ENCODE measurements at regions not wholly inside any gene's neighbourhood (a gene's known extent, or its start where the extent isn't known, plus 50 kb on each side); places are given as distances from the start of the nearest gene placed in this dataset.
"Not testable (repeated sequence)": the region's sequence is repeated elsewhere in the genome, so short reads cannot be mapped to it uniquely, and the experiment has no call there.

DNA sequence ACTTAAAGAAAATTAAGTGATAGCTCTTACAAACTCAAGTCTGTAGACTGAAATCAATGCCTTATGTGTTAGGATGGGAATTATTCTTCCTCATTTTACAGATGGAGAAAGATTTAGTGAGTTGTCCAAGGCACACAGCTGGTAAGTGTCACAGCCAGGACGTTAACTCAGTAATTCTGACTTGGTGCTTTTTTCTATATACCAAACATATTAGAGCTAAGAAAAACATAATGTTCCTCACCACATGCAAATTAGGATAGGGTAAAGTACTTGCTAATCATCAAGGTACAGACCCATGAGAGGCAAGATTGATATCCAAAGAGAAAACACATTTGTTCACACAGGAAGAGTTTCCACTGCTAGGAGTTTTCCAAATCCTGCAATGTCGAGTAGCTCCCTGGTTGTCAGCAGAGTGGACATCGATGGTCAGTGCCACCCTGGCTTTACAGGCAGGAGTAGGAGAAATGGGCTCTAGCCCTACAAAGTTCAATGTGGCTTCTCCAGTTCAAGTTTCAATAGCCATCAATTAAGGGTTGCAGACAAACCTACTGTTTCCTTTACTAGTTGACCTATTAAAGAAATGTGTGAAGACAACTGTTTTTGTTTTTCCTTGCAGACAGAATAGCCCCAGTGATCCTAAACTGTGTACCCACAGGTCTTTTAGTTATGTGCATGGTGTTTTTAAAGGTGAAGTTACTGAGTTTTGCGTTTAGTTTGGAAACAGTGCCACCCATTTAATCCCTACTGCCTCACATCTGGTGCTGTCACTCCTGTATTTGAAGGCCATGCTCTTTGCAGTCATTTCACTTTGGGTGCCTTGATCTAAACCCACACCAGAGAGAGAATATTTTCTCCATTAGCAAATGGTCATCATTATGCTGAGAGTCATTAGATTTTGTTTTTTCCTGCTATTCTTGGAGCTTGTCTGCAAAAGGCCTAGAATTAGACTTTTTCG is 460.8 kb upstream of the SMARCA2 start:
- no peak for DNase-seq (ENCODE audit: low spot score)

DNA sequence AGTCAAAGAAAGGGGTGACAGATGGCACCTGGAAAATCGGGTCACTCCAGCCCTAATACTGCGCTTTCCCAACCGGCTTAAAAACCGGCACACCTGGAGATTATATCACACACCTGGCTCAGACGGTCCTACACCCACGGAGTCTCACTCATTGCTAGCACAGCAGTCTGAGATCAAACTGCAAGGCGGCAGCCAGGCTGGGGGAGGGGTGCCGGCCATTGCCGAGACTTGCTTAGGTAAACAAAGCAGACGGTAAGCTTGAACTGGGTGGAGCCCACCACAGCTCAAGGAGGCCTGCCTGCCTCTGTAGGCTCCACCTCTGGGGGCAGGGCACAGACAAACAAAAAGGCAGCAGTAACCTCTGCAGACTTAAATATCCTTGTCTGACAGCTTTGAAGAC is 456.5 kb upstream of the SMARCA2 start:
- DNase-seq (ENCODE audit: low spot score) = not testable (repeated sequence)

- no peak for DNase-seq (ENCODE audit: low spot score)
Observed at GRCh38 chr9:1575939-1576338, 439.2 kb upstream of the SMARCA2 start.

DNA sequence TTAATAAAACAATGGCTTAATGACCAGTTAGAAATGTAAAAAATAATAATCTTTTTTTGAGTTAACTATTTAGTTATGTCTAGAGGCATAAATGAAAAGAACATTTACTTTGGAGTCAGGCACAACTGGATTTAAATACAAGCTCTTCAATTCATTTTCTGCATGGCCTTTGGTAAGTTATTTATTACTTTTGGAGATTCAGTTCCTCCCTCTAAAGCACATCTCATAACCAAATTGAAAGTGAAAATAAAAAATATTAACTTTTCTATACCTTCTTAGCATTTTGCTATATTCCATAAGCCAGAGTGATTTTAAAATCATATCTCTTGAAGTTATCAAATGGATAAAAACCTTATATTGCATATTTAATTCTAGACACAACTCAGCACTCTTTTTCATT is 434.9 kb upstream of the SMARCA2 start:
- DNase-seq (ENCODE audit: low spot score) = no peak

- DNase-seq (ENCODE audit: low spot score) = no peak
Observed at GRCh38 chr9:1581926-1582325, 433.2 kb upstream of the SMARCA2 start.

DNA sequence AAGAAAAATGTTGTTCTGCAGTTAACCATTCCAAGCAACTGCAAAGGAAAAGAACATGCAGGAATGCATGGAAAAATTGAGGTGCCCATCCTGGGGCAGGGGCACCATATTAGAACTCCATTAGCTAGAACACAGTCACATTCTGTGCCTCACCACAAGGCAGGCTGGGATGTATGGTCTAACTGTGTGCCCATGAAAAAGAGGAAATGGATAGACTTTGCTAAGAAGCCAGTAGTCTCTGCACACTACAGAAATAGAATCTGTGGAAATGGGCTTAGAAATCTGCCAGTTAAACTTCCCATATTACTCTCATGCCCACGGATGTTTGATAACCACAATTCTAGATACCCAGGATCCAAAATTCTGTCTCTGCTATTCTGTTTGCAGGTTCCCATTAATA is 423.8 kb upstream of the SMARCA2 start:
- no peak for DNase-seq (ENCODE audit: low spot score)

GRCh38 chr9:1598270-1598669 is 416.9 kb upstream of the SMARCA2 start:
- no peak for DNase-seq (ENCODE audit: low spot score)

DNA sequence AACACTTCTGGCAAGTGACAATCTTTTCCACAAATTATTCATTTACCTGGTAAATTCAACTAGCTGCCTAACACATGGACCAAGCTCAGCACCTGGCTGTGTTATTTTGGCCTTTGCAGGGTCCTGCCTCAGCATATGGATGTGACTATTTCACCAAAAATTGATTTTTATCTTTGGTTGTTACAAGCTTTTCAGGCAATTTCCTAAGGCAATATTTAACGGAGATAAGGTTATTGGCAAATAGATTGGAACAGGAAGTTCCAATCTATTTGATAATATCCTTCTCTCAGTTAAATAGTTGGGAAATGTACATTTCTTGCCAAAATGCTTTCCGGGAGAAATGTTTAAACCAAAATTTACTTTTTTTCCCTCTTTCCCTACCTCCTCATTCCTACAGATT is 415.2 kb upstream of the SMARCA2 start:
- DNase-seq (ENCODE audit: low spot score) = no peak

DNA sequence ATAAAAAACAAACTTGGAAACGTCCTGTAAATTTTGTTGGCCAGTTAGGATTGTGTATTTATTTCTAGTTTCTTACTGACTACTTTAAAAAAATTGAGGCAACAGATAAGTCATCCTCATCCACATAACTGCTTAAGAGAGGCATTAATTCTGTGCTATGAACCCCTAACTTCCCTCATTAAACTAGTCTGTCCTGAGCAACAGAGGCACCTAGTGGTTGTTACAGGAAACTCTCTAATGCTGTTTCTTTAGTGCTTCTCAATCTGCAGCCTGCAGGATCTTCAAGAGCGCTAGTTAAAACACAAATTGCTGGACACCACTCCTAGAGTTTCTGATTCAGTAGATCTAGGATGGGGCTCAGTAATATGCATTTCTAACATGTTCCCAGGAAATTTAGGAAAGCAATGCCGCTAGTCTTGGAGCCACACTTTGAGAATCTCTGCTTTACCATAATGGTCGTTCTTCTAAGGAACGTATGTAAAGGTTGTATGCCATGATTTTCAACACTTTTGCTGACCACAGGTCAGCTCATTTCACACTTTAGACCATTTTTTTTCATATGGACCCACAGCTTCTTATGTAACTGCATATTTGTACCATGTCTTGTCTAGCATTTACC is 410.1 kb upstream of the SMARCA2 start:
- no peak for DNase-seq (ENCODE audit: low spot score)

- DNase-seq (ENCODE audit: low spot score) = no peak
Observed at GRCh38 chr9:1606253-1606652, 408.9 kb upstream of the SMARCA2 start.

DNA sequence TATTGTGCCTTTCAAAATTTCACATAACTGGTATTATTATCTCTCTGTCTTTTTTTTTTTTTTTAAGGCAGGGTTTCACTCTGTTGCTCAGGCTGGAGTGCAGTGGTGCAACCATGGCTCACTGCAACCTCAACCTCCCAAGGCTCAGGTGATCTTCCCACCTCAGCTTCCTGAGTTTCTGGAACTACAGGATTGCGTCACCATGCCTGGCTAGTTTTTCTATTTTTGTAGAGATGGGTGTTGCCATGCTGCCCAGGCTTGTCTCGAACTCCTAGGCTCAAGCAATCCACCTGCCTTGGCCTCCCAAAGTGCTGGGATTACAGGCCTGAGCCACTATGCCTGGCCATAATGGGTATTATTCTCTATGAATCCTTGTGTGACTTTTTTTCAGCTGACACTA is 402.3 kb upstream of the SMARCA2 start:
- DNase-seq (ENCODE audit: low spot score) = no peak

GRCh38 chr9:1617419-1617818 is 397.7 kb upstream of the SMARCA2 start:
- no peak for DNase-seq (ENCODE audit: low spot score)

GRCh38 chr9:1619915-1620710 is 395.0 kb upstream of the SMARCA2 start:
- no peak for DNase-seq (ENCODE audit: low spot score)

DNA sequence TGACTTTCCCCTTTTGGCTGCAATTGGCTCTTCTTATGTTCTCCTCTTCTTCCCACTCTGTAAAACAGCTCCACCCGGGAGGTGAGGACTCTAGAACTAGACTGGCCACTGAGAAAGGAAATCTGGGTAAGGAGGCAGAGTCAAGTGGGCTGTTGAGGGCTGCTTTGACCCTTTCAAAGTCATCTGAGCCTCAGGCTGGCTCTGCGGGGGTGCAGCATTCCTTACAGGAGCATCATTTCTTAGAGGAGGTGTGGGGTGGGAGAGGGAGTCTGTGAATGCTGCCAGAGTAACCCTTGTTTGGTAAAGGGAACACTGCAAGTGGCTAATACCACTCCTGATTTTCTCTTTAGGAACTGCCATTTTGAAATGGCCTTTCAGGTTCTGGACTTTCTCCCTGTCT is 377.7 kb upstream of the SMARCA2 start:
- no peak for DNase-seq (ENCODE audit: low spot score)

DNA sequence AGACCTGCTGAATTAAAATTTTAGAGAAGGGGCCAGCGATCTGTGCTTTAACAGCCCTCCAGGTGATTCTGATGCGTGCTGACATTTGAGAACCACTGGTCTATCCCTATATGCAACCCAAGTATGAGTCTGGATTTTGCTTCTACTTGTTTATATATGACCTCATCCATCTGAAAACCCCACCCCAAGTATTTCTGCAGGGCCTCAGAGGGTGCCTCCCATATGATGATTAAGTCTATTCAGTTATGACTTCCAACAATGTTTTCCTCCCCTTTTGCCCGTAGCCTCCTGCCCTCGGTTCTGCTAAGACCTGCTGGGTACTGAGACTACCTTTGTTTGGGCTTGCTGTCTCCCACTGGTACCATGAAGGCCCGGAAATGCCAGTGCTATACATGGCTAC is 376.0 kb upstream of the SMARCA2 start:
- DNase-seq (ENCODE audit: low spot score) = no peak

- peak; percentile 19 for DNase-seq (ENCODE audit: low spot score)
Observed at GRCh38 chr9:1647776-1648175, 367.4 kb upstream of the SMARCA2 start.

DNA sequence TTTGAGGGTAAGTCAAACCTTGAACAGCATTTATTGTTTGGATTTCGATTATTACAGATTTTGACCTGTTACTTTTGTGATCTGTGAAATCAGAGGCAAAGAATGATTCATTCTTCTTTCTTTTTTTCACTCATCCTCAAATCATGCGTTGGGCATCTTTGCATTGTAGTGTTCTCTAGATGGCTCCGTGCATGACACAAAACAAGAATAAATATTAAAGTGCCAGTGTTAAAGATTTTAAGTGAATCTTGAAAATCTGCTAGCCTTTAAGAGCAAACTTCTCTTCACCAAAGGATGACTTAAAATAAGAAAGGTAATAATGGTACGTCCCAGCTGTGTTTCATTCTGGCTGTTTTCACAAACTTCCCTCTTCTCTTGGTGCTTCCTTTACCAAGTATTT is 361.9 kb upstream of the SMARCA2 start:
- DNase-seq (ENCODE audit: low spot score) = no peak

GRCh38 chr9:1658661-1659362 is 356.3 kb upstream of the SMARCA2 start:
- DNase-seq (ENCODE audit: low spot score) = no peak

DNA sequence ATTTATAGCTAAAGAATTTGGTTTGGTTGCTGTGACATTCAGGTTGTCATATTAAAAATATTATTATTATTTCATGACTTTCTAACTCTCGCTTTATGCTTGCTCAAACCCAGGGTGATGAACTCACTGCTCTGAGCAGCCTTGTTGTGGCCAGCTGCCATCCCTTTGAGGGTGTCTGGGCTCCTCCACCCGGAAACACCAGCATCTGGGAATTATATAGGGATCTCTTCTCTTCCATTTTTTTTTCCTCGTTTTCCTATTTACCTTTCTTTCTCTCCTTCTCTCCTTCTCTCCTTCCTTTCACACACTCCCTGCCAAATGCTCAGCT is 355.8 kb upstream of the SMARCA2 start:
- DNase-seq (ENCODE audit: low spot score) = peak; percentile 28

DNA sequence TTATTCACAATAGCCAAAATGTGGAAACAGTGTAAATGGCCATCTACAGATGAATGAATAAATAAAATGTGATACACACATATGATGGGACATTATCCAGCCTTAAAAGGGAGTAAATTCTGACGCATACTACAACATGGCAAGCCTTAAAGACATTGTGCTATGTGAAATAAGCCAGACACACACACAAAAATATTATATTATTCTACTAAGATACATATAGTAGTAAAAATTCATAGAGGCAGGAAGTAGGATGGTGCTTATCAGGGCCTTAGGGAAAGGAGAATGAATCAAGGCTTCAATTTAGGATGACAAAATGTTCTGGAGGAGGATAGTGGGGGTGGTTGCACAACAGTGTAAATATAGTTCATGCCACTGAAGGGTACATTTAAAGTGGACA is 346.7 kb upstream of the SMARCA2 start:
- no peak for DNase-seq (ENCODE audit: low spot score)

DNA sequence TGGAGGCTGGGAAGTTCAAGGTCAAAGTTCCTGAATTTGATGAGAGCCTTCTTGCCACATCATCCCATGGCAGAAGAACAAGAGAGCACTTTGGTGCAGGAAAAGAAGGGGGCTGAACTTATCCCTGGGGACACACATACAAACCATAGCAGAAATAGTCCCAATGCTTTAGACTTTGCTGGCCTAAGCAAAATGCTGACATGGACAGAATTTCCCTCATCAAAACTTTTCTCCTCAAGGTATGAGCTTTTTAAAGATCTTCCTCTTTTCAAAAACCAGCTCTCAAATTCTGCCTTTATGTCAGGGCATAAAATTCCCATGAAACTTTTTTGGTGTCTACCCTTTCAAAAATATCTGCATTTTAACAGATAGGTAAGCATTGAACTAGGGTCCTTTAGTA is 341.8 kb upstream of the SMARCA2 start:
- no peak for DNase-seq (ENCODE audit: low spot score)

- DNase-seq (ENCODE audit: low spot score) = no peak
Observed at GRCh38 chr9:1676771-1677170, 338.4 kb upstream of the SMARCA2 start.
